ENCODE measurements at regions not wholly inside any gene's neighbourhood (a gene's known extent, or its start where the extent isn't known, plus 50 kb on each side); places are given as distances from the start of the nearest gene placed in this dataset.

DNA sequence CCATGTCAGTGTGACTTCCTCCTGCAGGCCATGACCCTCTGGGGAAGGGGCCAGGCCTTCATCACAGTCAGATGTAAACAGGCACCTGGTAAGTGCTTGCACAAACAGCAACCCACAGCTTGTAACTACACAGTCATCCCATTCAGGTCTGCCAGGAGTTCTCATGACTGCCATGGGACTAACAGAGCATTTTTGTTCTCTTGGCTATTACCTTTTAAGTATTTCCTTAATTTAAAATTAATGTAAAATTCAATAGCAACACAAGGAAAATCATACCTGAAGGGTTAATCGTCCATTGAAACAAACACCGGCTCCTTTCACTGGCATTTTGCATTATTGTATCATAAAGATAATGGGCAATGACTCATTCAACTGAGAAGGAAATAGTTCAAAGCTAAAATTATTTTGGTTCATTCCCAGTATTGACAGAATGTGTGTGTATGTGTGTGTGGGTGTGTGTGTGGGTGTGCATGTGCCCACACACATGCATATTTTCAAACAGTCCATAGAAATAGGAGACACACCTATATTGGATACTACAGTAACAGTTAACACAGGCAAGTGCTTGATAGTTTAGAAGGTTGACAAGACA, 307.9 kb downstream of the WDR11 start:
- TF ChIP-seq, protein P1, sequence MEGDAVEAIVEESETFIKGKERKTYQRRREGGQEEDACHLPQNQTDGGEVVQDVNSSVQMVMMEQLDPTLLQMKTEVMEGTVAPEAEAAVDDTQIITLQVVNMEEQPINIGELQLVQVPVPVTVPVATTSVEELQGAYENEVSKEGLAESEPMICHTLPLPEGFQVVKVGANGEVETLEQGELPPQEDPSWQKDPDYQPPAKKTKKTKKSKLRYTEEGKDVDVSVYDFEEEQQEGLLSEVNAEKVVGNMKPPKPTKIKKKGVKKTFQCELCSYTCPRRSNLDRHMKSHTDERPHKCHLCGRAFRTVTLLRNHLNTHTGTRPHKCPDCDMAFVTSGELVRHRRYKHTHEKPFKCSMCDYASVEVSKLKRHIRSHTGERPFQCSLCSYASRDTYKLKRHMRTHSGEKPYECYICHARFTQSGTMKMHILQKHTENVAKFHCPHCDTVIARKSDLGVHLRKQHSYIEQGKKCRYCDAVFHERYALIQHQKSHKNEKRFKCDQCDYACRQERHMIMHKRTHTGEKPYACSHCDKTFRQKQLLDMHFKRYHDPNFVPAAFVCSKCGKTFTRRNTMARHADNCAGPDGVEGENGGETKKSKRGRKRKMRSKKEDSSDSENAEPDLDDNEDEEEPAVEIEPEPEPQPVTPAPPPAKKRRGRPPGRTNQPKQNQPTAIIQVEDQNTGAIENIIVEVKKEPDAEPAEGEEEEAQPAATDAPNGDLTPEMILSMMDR (IDR thresholded peaks at IDR 0.05; ENCODE audit: low read depth, low read length), result no peak
- TF ChIP-seq POLR2A (IDR thresholded peaks at IDR 0.05; ENCODE audit: extremely low read depth, insufficient read length) (no peak), MYC (IDR thresholded peaks at IDR 0.05; ENCODE audit: low read depth, low read length) (no peak)
- TF ChIP-seq, protein P2, sequence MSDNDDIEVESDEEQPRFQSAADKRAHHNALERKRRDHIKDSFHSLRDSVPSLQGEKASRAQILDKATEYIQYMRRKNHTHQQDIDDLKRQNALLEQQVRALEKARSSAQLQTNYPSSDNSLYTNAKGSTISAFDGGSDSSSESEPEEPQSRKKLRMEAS (IDR thresholded peaks at IDR 0.05; ENCODE audit: low read depth, low read length), result no peak
